Caco-2 (cell line): ENCODE measurements at regions not wholly inside any gene's neighbourhood (a gene's known extent, or its start where the extent isn't known, plus 50 kb on each side); places are given as distances from the start of the nearest gene placed in this dataset.

Experiments used
- BruUV-seq: library from RNA; stranded (reverse); fragments of 400-500 nt; replicated peaks from 2 replicates; lab custom pipeline; 2021; lab: Mats Ljungman, UMichigan
- CTCF ChIA-PET: fragments of 300-600 bp; sonication (Branson Sonifier 250); formaldehyde crosslinking; loops from one replicate; lab custom pipeline; 2022; ENCODE audit warnings: antibody characterized with exemption; lab: Charles Lee
- POLR2A ChIA-PET: fragments of 300-600 bp; sonication (Branson Sonifier 250); formaldehyde crosslinking; loops from one replicate; lab custom pipeline; 2022; ENCODE audit warnings: antibody characterized with exemption; lab: Charles Lee
- DNase-seq, 2 experiments: peaks; one replicate each; pipeline versions ENCODE4 v3.0.0 to v3.0.0-alpha.2; 2020 to 2022
- H3K27me3 ChIP-seq: replicated peaks from 2 replicates; pipeline ENCODE4 v1.6.0; 2011; ENCODE audit warnings: low read length; ENCODE audit not compliant: control insufficient read depth, insufficient read depth
- H3K36me3 ChIP-seq: 2 replicates; pipeline ENCODE4 v1.5.1; 2011; ENCODE audit warnings: low read length; ENCODE audit not compliant: control insufficient read depth, insufficient read depth
- H3K4me1 ChIP-seq: fragments of 250-450 bp; sonication (Bioruptor Pico); 2 replicates; pipeline ENCODE4 v1.5.1; 2020; ENCODE audit warnings: mild to moderate bottlenecking
- H3K4me3 ChIP-seq: 2 replicates; pipeline ENCODE4 v1.5.1; 2011; ENCODE audit warnings: low read depth, mild to moderate bottlenecking, control low read depth, low read length
- H3K9me3 ChIP-seq: fragments of 250-450 bp; sonication (Bioruptor Pico); 2 replicates; pipeline ENCODE4 v1.5.1; 2020; ENCODE audit warnings: mild to moderate bottlenecking, moderate library complexity
- H3K27ac Mint-ChIP-seq: one replicate; pipeline ENCODE4 v1.8.0; 2022; ENCODE audit warnings: mixed read lengths; ENCODE audit not compliant: unreplicated experiment
- H3K27me3 Mint-ChIP-seq: one replicate; pipeline ENCODE4 v1.8.0; 2022; ENCODE audit warnings: mixed read lengths; ENCODE audit not compliant: insufficient read depth, unreplicated experiment
- H3K36me3 Mint-ChIP-seq: one replicate; pipeline ENCODE4 v1.8.0; 2022; ENCODE audit warnings: mild to moderate bottlenecking, mixed read lengths; ENCODE audit not compliant: insufficient read depth, unreplicated experiment
- H3K4me1 Mint-ChIP-seq: one replicate; pipeline ENCODE4 v1.8.0; 2022; ENCODE audit warnings: low read depth, mixed read lengths; ENCODE audit not compliant: unreplicated experiment
- H3K4me3 Mint-ChIP-seq: one replicate; pipeline ENCODE4 v1.8.0; 2022; ENCODE audit warnings: mild to moderate bottlenecking, moderate library complexity, mixed read lengths; ENCODE audit not compliant: unreplicated experiment
- H3K9me3 Mint-ChIP-seq: one replicate; pipeline ENCODE4 v1.8.0; 2022; ENCODE audit warnings: mixed read lengths; ENCODE audit not compliant: unreplicated experiment
- intact Hi-C: fragments of 100-400 bp; cut with micrococcal nuclease; formaldehyde crosslinking; loops from one replicate; pipeline ENCODE4 v1.10.0; 2022; ENCODE audit not compliant: unreplicated experiment
- TF ChIP-seq, protein P1 (sequence below), 2 experiments: fragments of 200-600 bp in 1 of 2; IDR thresholded peaks; 1 replicate in 1 of 2; 2 replicates in 1 of 2; pipeline versions ENCODE4 v1.5.1 to v1.8.0; 2011 to 2022; ENCODE audit warnings: antibody characterized with exemption in 1 of 2, control low read depth in 1 of 2, inconsistent platforms in 1 of 2, low read depth in 1 of 2, low read length in 1 of 2, mild to moderate bottlenecking in 1 of 2, moderate library complexity in 1 of 2; ENCODE audit not compliant: insufficient read depth in 1 of 2, severe bottlenecking in 1 of 2, unreplicated experiment in 1 of 2

DNA sequence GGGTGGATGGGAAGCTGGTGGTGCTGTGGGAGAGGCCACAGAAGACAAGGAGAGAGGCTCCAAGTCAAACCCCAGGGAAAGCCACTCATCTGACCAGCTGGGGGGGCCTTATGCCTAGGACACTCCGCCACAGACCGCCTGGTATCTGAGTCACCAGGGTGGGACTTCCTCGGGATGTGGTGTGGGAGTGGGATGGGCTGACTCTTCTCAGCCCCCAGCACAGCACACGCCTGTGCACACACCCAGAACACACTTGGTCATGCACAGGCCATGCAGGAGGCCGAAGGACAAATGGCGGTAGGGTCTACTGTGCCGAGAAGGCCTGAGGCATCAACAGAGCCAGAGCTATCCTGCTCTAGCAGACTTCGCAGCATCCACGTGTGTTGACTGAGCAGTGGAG lies 136.4 kb downstream of the INHBB start:
- Mint-ChIP-seq H3K4me1 (peaks cover 7% of the 10 kb centered on the region), H3K27me3 (no peaks in the 10 kb centered on the region), H3K4me3 (no peak overlapping the region), H3K36me3 (no peaks in the 10 kb centered on the region), H3K9me3 (no peaks in the 10 kb centered on the region), H3K27ac (no peak overlapping the region)
- peaks cover 6% of the 10 kb centered on the region; the same call in 1 of the 2 replicates for H3K4me1 ChIP-seq
- intact Hi-C loops = no loop called here
- DNase-seq = no peak
- POLR2A ChIA-PET = no interaction called here
- TF ChIP-seq, protein P1, sequence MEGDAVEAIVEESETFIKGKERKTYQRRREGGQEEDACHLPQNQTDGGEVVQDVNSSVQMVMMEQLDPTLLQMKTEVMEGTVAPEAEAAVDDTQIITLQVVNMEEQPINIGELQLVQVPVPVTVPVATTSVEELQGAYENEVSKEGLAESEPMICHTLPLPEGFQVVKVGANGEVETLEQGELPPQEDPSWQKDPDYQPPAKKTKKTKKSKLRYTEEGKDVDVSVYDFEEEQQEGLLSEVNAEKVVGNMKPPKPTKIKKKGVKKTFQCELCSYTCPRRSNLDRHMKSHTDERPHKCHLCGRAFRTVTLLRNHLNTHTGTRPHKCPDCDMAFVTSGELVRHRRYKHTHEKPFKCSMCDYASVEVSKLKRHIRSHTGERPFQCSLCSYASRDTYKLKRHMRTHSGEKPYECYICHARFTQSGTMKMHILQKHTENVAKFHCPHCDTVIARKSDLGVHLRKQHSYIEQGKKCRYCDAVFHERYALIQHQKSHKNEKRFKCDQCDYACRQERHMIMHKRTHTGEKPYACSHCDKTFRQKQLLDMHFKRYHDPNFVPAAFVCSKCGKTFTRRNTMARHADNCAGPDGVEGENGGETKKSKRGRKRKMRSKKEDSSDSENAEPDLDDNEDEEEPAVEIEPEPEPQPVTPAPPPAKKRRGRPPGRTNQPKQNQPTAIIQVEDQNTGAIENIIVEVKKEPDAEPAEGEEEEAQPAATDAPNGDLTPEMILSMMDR (IDR thresholded peaks at IDR 0.05; ENCODE audit: insufficient read depth in 1 of 2, low read depth in 1 of 2, low read length in 1 of 2, severe bottlenecking in 1 of 2, unreplicated experiment in 1 of 2) = no peak
- BruUV-seq = no TSS peak
- H3K36me3 ChIP-seq = no peaks in the 10 kb centered on the region
- no peaks in the 10 kb centered on the region for H3K9me3 ChIP-seq
- no peaks in the 10 kb centered on the region for H3K27me3 ChIP-seq
- CTCF ChIA-PET = no interaction called here
- H3K4me3 ChIP-seq = no peak overlapping the region

DNA sequence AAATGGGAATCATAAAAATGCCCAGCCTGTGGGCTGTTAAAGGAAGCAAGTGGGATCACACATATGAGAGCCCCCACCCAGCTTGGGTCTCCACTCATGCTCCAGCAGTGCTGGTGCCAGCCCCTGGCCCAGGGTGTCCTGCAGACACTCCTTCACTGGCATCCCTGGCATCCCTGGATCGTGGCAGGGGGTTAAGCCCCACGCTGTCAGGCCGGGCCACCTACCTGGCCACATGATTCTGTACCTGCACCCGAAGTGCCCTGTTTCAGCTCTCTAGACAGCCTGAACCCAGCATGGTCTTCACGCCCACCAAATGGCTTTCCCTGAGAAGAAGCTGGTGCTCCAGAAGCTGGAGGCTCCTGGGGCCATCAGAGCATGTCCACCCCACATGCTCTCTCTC lies 137.4 kb downstream of the INHBB start:
- no peaks in the 10 kb centered on the region for H3K9me3 Mint-ChIP-seq
- intact Hi-C loops = no loop called here
- no peaks in the 10 kb centered on the region for H3K27me3 Mint-ChIP-seq
- Histone ChIP-seq H3K9me3 (no peaks in the 10 kb centered on the region), H3K27me3 (no peaks in the 10 kb centered on the region), H3K4me1 (peaks cover 6% of the 10 kb centered on the region; the same call in 1 of the 2 replicates), H3K36me3 (no peaks in the 10 kb centered on the region), H3K4me3 (no peak overlapping the region)
- no TSS peak for BruUV-seq
- TF ChIP-seq, protein P1 (IDR thresholded peaks at IDR 0.05; ENCODE audit: insufficient read depth in 1 of 2, low read depth in 1 of 2, low read length in 1 of 2, severe bottlenecking in 1 of 2, unreplicated experiment in 1 of 2) = no peak
- H3K36me3 Mint-ChIP-seq = no peaks in the 10 kb centered on the region
- no peak for DNase-seq
- H3K4me3 Mint-ChIP-seq = no peak overlapping the region
- H3K27ac Mint-ChIP-seq = no peak overlapping the region
- peaks cover 7% of the 10 kb centered on the region for H3K4me1 Mint-ChIP-seq
- ChIA-PET CTCF (no interaction called here), POLR2A (no interaction called here)

DNA sequence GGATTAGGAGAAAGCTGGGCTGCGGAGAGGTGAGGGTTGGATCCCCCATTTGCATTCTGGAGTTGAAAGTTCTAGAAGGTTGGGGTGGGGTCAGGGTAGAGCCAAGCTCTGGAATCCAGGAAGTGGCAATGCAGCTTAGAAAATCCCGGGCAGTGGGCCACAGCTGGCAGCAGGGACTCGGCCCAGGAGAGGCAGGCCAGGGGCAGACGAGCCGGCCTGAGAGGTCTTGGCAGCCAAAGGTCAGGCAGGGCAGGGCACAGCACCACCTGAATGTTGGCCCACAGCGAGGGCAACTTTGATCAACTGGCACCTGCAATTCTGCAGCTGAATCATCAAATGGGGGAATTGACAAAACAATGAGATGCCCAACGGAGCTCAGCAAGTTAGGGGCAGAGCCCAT lies 139.2 kb downstream of the INHBB start:
- no peaks in the 10 kb centered on the region for H3K36me3 ChIP-seq
- TF ChIP-seq, protein P1 (IDR thresholded peaks at IDR 0.05; ENCODE audit: insufficient read depth in 1 of 2, low read depth in 1 of 2, low read length in 1 of 2, severe bottlenecking in 1 of 2, unreplicated experiment in 1 of 2) = no peak
- peaks cover 6% of the 10 kb centered on the region; the same call in 1 of the 2 replicates for H3K4me1 ChIP-seq
- Mint-ChIP-seq H3K27me3 (no peaks in the 10 kb centered on the region), H3K4me3 (no peak overlapping the region), H3K36me3 (no peaks in the 10 kb centered on the region), H3K4me1 (peaks cover 7% of the 10 kb centered on the region), H3K9me3 (no peaks in the 10 kb centered on the region), H3K27ac (no peak overlapping the region)
- intact Hi-C loops = no loop called here
- BruUV-seq = no TSS peak
- H3K27me3 ChIP-seq = no peaks in the 10 kb centered on the region
- no peak for DNase-seq
- no peaks in the 10 kb centered on the region for H3K9me3 ChIP-seq
- H3K4me3 ChIP-seq = no peak overlapping the region
- ChIA-PET POLR2A (no interaction called here), CTCF (no interaction called here)
